HG03460 (cell line): ENCODE measurements at regions not wholly inside any gene's neighbourhood (a gene's known extent, or its start where the extent isn't known, plus 50 kb on each side); places are given as distances from the start of the nearest gene placed in this dataset.
A peak's percentile ranks its signal among the peaks of the same experiment; 100 is the strongest.
"Not testable (repeated sequence)": the region's sequence is repeated elsewhere in the genome, so short reads cannot be mapped to it uniquely, and the experiment has no call there.

Source experiments
- ATAC-seq: cut with Tn5 transposase; IDR thresholded peaks from one replicate; pipeline ENCODE4 v1.9.1; 2021; ENCODE audit not compliant: unreplicated experiment

- ATAC-seq = no peak
These were observed 203.6 kb downstream of the SH2D4B start for GRCh38 chr10:80741278-80741677.

GRCh38 chr10:80750268-80750667 is 212.6 kb downstream of the SH2D4B start:
- no peak for ATAC-seq

- ATAC-seq = no peak
These were observed 214.2 kb downstream of the SH2D4B start for GRCh38 chr10:80751940-80752339.

- ATAC-seq = no peak
These were observed 215.9 kb downstream of the SH2D4B start for GRCh38 chr10:80753612-80754011.

- no peak for ATAC-seq
These were observed 218.2 kb downstream of the SH2D4B start for GRCh38 chr10:80755893-80756292.

- ATAC-seq = no peak
These were observed 222.0 kb downstream of the SH2D4B start for GRCh38 chr10:80759693-80760092.

GRCh38 chr10:80760914-80761371 is 223.2 kb downstream of the SH2D4B start:
- peak; percentile 60 for ATAC-seq

GRCh38 chr10:80767963-80768362 is 230.3 kb downstream of the SH2D4B start:
- ATAC-seq = no peak

- ATAC-seq = no peak
These were observed 232.0 kb downstream of the SH2D4B start for GRCh38 chr10:80769700-80770160.

- ATAC-seq = no peak
These were observed 232.5 kb downstream of the SH2D4B start for GRCh38 chr10:80770239-80770638.

GRCh38 chr10:80771285-80771684 is 233.6 kb downstream of the SH2D4B start:
- ATAC-seq = no peak

GRCh38 chr10:80771902-80772555 is 234.3 kb downstream of the SH2D4B start:
- ATAC-seq = no peak

GRCh38 chr10:80772596-80772995 is 234.9 kb downstream of the SH2D4B start:
- ATAC-seq = no peak

- no peak for ATAC-seq
These were observed 247.0 kb downstream of the SH2D4B start for GRCh38 chr10:80784695-80785094.

GRCh38 chr10:80786322-80786721 is 248.6 kb downstream of the SH2D4B start:
- no peak for ATAC-seq

GRCh38 chr10:80787952-80788351 is 250.2 kb downstream of the SH2D4B start:
- no peak for ATAC-seq

GRCh38 chr10:80794994-80795393 is 257.3 kb downstream of the SH2D4B start:
- ATAC-seq = no peak

GRCh38 chr10:80805343-80806020 is 267.8 kb downstream of the SH2D4B start:
- ATAC-seq = no peak

GRCh38 chr10:80814147-80814652 is 276.5 kb downstream of the SH2D4B start:
- ATAC-seq = no peak

- no peak for ATAC-seq
These were observed 291.4 kb downstream of the SH2D4B start for GRCh38 chr10:80829151-80829550.

- ATAC-seq = no peak
These were observed 291.9 kb downstream of the SH2D4B start for GRCh38 chr10:80829562-80829961.

GRCh38 chr10:80832693-80833092 is 295.0 kb downstream of the SH2D4B start:
- ATAC-seq = not testable (repeated sequence)
